ENCODE measurements at regions not wholly inside any gene's neighbourhood (a gene's known extent, or its start where the extent isn't known, plus 50 kb on each side); places are given as distances from the start of the nearest gene placed in this dataset.
"Not testable (repeated sequence)": the region's sequence is repeated elsewhere in the genome, so short reads cannot be mapped to it uniquely, and the experiment has no call there.

DNA sequence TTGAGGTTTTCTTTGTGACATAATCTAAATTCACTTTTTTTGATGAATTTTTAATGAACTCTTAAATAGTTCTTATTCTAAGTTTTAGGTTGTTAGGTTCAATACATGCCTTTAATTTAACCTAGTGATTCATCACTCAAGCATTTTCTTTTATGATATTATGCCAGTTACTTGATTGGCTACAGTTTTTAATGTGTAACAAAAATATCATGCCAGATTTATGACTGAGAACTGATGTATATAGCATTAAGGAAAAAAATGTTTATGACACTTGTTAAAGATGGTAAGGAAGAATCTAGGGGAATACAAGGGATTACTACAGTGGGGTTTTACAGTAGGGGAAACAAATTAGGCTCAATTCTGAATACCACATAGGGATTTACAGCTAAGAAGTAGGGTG is 103.1 kb downstream of the VGLL3 start:
- DNase-seq (ENCODE audit: low spot score), result no peak

DNA sequence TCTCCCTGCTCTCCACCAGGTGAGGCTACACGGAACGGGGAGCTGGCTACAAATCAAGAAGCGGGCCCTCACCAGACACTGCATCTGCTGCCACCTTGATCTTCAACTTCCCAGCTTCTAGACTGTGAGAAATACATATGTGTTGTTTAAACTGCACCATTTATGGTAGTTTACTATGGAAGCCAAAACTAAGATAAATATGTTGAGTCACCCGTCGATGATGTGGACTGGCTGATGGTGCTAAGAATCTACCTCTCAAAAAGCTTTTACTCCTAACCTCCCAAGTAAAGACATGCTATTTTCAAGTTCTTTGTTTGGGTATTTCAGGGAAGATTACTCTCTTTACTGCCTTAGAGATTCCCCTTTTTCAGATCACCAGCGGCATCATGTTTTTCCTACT is 110.9 kb downstream of the VGLL3 start:
- DNase-seq (ENCODE audit: low spot score), result no peak

DNA sequence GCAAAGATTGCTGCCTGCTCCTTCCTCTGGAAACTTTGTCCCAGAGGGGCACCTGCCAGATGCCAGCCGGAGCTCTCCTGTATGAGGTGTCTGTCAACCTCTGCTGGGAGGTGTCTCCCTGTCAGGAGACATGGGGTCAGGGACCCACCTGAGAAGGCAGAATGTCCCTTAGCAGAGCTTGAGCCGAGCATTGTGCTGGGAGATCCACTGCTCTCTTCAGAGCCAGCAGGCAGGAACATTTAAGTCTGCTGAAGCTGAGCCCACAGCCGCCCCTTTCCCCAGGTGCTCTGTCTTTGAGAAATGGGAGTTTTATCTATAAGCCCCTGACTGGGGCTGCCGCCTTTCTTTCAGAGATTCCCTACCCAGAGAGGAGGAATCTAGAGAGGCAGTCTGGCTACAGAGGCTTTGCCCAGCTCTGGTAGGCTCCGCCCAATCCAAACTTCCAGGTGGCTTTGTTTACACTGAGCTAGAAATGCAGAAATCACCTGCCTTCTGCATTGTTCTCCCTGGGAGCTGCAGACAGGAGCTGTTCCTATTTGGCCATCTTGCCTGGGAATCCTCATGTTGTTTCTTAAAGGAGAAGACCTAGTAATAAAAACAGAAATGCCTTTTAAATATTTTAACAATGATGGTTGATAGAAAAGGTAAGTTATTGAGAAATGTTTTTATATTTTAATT is 114.3 kb downstream of the VGLL3 start:
- DNase-seq (ENCODE audit: low spot score), result not testable (repeated sequence)

DNA sequence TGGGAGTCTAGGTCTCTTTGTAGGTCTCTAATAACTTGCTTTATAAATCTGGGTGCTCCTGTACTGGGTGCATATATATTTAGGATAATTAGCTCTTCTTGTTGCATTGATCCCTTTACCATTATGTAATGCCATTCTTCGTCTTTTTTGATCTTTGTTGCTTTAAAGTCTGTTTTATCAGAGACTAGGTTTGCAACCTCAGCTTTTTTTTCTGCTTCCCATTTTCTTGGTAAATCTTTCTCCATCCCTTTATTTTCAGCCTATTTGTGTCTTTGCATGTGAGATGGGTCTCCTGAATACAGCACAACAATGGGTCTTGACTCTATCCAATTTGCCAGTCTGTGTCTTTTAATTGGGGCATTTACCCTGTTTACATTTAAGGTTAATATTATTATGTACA is 116.2 kb downstream of the VGLL3 start:
- not testable (repeated sequence) for DNase-seq (ENCODE audit: low spot score)

DNA sequence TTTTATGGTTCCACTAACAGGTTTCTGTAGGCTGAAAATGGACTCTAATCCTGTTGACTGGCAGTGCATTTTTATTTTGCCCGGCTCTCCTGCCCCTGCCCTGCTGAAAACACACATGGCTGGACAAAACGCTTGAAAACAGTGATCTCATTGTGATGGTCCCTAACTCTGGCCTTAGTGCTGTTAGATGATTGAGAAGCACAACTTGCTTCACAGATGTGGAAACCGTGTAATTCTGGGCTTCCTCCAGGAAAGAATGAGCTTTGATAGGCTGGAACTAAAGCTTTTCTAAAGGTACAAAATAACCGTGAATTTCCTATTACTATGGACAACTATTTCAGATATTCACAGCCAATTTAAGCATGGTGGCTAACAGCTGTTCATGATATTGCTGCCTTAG is 121.4 kb downstream of the VGLL3 start:
- DNase-seq (ENCODE audit: low spot score), result no peak

DNA sequence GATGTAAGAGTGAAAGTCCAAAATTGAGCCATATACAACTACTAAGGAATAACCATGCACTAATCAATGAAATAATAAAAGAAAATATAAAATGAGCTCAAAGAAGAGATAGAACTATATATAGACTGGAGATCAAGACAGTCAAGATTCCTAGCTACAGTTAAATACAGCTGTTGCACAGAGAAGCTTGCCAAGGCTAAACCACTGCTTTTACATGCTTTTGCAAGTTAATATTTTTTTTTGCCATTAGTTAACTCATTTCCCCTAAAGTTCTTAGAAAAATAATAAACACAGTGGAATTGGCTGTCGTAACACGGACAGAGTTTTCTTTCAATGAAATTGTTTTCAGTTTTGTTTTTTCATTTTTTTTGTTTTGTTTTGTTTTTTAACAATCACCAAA is 123.0 kb downstream of the VGLL3 start:
- no peak for DNase-seq (ENCODE audit: low spot score)

DNA sequence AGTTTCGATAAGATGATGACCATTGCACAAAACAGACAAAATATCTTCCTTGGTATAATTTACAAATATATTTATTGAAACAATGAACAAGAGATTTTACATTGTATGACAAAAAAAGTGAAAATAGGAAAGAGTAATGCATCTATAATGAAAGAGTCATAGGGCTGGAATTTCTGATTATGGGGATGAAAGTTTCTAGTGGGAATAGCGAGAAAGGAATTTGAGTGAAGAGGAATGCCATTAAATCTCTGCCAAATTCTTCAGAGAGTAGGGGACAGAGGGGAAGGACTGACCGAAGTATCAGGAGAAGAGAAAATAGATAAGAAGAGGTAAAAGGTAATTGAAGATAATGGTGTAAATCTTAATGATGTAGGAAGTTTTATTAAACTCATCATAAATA is 125.4 kb downstream of the VGLL3 start:
- no peak for DNase-seq (ENCODE audit: low spot score)

DNA sequence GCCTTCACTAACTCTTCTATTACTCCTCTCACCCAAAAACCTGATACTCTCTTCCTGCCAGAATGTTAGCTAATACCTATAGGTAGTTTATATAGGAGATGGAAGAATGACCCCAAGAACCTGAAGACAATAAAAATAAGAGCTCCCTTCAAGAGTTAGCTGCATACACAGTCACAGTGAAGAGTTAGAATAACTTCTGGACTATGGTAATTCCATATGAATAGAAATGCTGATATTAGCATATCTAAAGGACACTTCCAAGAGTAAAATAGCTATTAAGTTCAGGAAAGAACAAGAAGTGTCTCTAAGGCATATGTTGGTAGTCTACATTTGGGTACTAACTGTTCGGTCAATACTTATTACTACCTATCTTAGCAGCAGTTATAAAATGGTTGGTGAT is 134.2 kb downstream of the VGLL3 start:
- no peak for DNase-seq (ENCODE audit: low spot score)

DNA sequence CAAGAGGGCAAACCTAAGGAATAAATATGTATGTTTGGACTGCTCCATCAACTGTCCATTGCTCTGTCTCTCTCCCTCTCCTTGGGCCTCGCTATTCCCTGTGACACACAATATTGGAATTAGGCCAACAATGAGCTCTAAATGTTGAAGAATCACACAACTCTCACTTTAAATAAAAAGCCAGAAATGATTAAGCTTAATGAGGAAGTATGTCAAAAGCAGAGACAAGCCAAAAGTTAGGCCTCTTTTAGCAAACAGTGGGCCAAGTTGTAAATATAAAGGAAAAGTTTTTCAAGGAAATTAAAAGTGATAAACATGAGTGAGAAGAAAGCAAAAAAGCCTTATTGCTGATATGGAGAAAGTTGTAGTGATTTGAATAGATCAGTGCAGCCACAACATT is 141.0 kb downstream of the VGLL3 start:
- DNase-seq (ENCODE audit: low spot score), result no peak

DNA sequence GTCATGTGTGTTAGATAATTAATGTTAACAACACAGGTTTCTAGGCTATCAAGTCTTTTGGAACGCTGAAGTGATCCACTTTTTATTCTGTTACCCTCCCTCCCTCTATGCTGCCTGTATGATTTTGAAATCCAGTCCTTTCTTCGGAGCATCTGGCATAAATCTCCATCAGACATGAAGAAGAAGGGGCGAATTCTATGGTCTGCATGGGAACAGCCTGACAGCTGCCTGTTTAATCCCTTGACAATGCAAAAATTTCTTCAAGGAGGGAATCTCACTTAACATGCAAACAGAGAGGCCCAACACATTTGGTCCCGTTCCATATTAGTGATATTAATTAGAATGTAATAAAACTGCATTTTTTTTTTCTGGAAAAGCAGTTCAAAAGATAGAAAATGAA is 145.2 kb downstream of the VGLL3 start:
- DNase-seq (ENCODE audit: low spot score), result no peak

DNA sequence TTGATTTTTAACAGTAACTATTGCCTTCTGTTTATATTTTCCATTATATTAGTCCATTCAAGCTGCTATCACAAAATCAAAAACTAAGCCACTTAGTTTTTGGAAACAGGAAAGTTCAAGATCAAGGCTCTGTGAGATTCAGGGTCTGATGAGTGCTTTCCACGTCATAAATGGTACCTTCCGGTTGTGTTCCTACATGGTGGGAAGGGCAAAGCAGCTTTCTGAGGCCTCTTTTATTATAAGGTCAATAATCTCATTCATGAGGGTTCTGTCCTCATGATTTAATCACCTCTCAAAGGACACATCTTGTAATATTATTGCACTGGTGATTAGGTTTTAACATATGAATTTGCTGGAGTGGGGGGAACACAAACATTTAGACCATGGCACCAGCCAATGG is 152.0 kb downstream of the VGLL3 start:
- no peak for DNase-seq (ENCODE audit: low spot score)

DNA sequence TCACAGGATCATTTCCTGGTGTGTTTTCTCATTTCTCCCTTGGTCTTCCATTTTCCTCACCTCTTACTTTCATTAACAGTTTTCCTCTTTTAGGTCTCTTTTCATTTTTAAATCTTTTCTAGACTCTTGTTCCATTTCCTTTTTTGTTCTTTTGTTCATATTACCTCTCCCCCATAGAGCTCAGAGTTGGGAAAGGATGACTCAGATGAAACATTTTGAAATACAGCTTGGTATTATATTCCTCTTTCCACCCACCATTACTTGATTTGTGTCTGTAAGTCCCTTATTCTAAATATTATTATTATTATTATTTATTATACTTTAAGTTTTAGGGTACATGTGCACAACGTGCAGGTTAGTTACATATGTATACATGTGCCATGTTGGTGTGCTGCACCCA is 153.1 kb downstream of the VGLL3 start:
- no peak for DNase-seq (ENCODE audit: low spot score)

DNA sequence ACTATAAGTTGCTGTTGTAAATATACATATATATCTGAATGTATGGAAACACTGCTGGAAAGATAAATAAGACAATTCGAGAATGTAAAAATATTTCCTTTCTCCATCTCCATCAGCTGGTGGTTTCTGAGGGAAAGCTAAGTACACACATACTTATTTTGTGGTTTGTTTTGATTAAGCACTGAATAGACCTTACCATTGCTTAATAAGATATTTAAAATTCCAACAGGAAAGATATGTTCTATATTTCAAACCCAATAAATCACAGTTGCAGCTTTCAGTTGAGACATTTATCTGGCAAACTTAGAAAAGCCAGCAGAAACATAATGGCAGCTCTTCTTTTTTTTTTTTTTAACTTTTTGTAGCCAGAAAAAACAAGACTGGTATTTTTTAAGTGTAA is 160.4 kb downstream of the VGLL3 start:
- no peak for DNase-seq (ENCODE audit: low spot score)

DNA sequence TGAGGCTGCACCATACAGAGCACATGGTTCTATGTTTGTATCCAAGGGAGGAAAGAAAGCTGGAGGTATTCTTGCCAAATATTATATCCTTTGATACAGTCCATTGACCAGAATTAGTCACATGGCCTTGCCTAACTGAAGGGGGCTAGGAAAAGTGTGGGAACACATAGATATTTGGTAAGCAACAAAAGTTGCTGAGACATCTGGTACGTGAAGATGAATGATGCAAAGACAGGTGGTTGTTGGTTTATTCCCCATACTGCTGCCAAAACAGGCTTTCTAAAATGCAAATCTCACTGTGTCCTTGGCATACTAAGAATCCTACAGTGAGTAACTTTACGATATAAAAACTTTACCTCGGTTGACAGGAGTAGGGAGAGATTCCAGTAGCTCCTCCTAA is 162.2 kb downstream of the VGLL3 start:
- no peak for DNase-seq (ENCODE audit: low spot score)

DNA sequence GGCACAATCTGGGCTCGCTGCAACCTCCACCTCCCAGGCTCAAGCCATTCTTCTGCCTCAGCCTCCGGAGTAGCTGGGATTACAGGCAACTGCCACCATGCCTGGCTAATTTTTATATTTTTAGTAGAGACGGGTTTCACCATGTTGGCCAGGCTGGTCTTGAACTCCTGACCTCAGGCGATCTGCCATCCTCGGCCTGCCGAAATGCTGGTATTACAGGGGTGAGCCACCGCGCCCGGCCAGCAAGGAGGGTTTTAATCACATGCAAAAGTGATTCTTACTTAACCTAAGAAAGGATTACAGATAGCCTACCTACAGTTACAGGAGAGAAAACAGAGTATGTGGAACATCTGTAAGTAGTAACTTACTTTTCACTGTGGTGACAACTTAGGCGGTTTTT is 163.4 kb downstream of the VGLL3 start:
- DNase-seq (ENCODE audit: low spot score), result not testable (repeated sequence)

DNA sequence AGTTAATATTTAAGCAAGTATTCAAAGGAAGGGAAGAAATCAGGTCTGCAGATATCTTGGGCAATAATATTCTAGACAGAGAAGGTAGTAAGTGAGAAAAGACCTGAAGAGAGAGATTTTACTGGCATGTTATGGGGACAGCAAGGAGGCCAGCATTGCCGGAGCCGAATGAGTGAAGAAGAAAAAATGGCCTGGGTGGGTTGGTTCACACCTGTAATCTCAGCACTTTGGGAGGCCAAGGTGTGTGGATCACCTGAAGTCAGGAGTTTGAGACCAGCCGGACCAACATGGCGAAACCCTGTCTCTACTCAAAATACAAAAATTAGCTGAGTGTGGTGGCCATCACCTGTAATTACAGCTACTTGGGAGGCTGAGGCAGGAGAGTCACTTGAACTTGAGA is 164.7 kb downstream of the VGLL3 start:
- DNase-seq (ENCODE audit: low spot score), result no peak

DNA sequence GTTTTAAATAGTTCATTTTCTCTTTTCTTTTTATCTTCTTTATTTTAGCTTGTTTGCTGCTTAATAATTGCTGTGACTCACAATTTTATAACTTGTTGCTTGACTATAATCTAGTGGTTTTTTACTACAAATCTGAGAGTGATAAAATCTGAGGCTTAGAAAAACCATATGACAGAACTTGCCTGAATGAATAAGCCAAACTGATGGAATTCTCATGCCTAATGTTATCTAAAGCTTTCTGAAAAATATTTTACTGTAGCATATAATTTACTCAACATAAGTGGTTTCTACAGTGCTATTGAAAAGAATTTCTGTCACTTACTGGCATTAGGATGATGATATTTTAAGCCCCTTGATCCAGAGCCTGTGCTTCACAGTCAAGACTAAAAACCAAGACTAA is 175.1 kb downstream of the VGLL3 start:
- DNase-seq (ENCODE audit: low spot score), result no peak

DNA sequence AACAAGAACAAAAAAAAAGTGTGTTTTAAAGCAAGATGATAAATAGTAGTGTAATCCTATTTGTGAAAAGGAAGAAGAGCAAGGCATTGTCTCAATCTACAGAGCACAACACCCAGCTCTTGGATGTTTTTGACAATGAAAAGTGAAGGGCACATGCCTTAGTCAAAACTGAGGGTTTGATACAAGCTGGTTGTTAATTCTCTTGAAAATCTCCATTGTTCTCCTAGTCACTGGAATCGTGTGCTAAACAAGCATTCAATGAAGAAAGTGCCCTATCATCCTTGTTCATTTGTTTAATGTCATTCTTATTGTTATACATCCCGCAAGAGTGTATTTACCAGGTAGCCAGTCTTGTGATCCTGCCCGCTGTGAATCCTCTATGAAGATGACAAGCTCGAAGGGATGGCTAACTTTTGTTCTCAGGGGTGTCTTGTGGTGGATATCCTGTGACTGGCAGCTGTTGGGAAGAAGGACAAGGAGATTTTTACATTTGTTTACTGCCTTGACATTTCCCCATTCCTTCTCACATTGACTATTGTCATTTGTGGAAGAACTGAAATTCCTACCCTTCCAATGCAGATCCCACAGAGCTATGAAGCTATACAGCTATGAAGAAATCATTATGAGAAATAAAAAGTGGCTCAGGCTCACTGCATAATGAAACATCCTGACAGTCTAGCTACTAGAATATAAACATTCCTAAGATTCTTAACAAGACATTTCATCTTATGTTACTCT is 175.9 kb downstream of the VGLL3 start:
- no peak for DNase-seq (ENCODE audit: low spot score)

DNA sequence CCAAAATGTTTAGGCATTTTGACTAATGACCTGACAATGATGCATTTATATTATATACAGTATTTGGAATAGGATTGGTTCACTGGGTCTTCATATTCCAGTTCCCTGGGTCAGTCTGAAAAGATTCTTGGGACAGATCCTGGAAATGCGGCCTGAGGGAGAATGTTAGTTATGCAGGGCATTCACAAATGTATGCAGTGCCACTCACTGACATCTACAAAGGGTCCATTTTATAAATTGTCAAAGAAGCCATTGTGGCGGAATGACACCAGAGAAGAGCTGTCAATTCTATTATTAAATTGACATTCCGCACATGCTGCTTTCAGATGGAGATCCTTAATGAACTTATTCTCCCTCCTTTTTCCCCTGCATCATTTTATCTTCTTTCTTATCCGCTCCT is 176.6 kb downstream of the VGLL3 start:
- no peak for DNase-seq (ENCODE audit: low spot score)

DNA sequence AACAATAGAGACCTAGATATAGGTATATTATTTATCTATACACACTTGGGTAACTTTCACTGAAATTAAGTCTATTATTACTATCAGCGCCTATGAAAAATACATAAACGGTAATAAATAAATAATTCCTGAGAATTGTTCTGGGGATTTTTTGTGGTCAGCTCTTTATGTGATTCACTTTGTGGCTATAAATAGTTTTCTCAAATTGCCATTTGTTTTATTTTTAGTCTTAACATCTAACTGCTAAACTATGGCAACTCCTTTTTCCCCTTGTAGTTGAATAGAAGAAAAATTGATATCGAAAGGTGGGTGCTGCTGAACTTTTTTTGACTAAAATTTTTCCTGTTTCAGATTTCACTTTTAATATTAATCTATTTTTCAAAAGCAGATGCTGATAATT is 189.0 kb downstream of the VGLL3 start:
- DNase-seq (ENCODE audit: low spot score), result no peak

DNA sequence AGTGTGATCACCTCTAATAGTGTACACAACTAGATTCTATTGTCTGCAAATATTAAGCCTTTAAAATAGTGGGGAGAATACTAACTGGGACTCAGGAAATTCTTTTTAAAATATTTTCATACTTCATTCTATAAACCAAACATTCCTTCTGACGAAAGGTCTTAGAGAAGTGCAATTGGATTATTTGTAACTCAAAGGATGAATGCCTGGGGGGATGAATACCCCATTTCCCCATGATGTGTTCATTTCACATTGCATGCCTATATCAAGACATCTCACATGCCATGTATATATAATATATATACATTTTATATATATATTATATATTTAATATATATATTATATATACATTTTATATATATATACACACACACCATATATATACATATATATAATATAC is 189.9 kb downstream of the VGLL3 start:
- no peak for DNase-seq (ENCODE audit: low spot score)

DNA sequence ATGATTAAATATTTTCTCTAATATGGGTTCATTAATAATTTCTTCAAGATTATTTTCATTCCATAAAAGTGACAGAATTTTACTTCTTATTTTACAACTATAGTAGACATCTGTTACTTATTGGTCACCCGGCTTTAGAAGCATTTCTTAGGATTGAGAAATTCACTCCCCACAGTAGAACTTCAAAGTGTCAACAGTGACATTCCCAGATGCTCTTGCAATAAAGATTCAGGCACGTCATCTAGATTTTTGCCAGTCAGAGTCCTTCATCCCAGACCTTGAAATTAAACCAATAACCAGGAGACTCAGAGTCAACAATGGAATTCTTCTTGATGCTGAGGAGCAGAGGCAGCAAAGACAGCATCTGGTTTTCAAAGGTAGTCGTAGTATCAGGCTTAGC is 190.8 kb downstream of the VGLL3 start:
- no peak for DNase-seq (ENCODE audit: low spot score)

DNA sequence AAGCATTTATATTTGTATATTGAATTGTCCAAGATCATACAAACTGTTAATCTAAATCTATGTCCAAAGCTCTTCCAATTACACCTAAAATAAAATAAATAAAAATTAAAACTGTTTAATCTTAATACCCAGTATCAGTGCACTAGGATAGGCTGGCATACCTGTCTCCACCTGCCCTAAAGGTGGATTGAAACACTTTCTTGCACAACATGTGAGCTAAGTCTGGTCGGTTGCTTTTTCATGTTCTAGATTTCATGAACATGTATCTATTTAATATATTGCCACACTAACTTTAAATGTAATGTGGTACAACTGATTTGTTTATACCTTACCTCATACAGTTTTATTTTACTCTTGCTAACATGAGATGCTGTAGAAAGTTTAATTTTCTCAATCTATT is 193.0 kb downstream of the VGLL3 start:
- DNase-seq (ENCODE audit: low spot score), result no peak
